Activated T-cell treated with anti-CD3 and anti-CD28 coated beads for 1 hour (primary cell): ENCODE measurements at regions not wholly inside any gene's neighbourhood (a gene's known extent, or its start where the extent isn't known, plus 50 kb on each side); places are given as distances from the start of the nearest gene placed in this dataset.

Experiments used
- DNase-seq: peaks from one replicate; pipeline ENCODE4 v3.0.0-alpha.2; 2020; ENCODE audit warnings: low read depth

DNA sequence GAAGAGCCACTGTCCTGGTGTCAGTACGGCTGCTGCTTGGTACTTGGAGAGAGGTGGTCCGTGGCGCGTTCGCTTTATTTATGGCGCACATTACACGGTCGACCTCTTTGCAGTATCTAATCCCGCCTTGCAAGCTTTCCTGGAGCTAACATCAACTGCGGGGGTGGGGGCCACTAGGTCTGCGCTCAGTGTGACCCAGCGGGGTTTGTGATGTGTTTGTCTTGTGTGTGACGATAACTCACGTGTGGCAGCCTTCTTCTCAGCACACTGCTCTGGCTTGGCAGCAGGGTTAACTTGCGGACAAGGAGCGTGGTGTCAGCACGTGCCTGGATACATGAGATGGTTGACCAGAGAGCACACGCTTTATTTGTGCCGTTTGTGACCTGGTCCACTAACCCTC, 122.2 kb upstream of the RTL1 start:
- DNase-seq = no peak

DNA sequence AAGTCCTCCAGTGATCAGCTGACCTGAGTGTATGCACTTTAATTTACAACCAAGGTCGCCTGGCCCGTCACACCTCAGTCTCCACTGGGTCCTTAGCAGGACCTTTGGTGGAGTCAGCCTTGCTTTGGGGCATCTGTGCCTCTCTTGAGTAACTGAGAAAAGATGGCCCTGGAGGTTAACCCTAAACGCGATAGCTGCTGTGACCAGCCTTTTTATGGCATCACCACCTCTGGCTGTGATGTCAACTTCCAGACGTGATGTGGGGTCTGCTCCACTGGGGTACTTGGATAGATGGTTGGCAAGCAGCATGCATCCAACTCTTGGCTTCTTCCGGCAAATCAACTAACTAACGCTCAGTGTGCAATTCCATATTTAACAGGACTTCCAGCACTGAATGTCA, 122.8 kb upstream of the RTL1 start:
- no peak for DNase-seq

DNA sequence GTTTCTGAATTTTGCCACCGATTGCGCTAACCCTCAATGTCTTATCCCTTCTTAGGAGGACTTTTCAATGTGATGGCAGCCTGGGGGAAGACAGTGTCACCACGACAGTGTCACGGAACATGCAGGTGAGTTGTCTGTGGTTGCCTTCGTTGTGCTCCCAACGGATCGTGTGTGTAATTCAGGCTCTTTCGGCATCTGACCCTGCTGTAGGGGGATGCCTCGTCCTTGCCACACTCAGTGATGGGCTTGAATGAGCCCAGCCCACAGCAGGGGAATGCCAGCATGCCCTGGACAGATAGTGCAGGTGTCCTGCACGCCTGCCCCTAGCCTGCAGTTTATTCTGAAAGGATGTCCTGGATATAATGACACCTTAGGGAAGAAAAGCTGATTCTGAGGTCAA, 123.8 kb upstream of the RTL1 start:
- no peak for DNase-seq

DNA sequence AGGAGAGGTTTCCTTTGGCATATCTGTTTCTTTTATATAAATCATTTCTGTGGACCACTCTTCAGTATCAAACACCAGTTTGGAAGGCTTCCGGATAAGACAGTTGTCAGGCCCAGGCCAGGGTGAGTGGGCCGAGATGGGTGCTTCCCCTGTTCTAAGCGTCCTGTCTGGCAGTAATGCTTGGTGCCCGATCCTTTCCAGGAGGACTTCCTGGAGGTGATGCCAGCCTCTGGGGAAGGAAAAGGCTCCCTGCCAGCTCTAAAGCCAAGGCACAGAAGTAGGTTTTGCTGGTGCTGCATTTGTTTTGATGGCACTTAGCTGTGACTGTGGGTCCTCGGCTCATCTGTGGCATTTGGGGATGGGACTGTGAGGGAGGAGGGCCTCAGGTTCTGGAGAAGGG, 124.4 kb upstream of the RTL1 start:
- no peak for DNase-seq

DNA sequence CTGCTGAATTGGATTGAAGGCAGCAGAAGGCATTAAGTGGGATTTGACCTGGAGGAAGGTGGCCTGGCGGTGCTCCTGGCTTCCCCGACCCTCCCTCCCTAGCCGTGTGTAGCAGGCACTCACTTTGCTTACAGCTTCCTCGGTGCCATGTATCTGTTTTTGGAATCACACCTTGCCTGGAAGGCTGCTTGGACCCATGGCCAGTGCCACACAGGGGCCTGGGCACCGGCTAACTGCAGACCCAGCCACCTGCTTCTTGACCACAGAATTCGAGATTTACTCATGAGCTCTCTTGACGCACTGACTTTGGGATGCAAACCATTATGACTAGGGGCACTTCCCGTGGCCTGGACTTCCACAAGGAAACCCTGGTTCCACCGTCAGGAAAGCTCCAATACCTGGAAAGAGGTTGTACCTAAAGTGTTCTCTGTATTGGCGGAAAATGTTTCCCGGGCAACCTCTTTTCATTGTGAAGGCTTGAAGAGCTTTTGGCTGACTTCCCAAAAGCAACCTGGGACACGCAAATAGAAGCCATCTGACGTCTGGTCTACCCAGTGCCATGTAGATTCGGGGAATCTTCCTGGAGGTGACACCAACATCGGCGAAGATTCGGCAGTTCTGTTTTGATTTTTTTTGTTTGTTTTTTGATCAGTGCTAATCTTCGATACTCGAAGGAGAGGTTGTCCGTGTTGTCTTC, 125.6 kb upstream of the RTL1 start:
- no peak for DNase-seq

DNA sequence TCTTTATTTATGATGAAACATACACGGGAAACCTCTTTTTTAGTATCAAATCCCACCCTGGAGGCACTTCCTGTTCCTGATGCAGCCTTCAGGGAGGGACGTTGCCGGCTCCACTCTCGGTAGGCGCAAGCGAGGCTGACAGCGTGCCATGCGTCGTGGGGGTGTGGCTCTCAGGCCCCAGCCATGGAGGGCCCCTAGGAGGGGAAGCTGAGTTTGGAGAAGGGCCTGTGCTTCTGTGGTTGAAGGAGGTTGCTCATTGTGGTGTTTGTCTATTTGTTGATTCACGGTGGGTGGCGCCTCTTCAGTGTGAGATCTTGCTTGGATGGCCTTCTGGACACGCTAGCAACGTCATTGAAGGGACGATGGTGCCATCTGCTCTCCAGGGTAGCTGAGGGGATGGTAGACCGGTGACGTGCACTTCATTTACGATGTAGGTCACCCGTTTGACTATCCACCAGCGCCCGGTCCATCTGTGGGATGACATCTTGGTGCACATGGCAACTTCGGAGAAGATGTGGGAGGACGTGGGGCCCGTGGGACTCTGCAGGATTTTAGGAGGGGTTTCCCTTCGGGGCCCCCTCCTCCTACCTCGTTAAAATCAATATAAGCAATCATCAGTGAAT, 126.3 kb upstream of the RTL1 start:
- DNase-seq = no peak

DNA sequence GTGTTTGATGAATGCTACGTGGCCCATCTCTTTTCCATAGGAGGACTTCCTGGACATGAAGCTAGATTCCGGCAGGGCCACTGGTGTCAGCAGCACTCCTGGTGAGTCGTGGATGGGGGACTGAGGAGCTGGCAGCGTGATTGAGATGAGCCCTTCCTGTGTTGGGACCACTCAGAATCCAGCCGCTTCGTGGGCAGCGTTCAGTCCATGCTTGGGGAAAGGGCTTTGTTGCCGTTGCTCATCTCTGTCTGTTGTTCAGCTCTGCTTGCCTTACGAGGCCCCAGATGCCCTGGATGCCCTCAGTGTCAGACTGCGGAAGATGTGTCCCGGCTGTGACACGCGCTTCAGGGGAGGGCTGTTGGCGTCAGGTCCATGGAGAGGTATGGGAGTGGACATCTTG, 127.1 kb upstream of the RTL1 start:
- DNase-seq = no peak

DNA sequence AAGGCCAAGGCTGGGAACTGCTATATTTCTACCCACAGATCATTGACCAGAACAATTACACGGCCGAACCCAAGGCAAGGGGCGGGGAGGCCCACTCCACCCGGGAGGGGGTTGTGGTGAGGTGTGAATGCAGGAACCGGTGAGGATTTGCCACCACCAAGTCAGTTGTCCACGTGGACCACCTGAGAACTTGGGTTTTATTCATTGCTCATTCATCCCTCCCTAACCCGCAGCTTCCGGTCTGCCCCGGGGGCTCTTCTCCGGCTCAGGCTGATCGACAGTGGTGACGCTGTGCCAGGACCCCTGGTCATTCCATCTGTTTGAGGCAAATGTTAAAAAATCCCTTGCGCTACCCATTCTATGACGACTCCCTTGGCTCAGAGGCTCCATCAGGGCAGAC, 127.7 kb upstream of the RTL1 start:
- DNase-seq = no peak

DNA sequence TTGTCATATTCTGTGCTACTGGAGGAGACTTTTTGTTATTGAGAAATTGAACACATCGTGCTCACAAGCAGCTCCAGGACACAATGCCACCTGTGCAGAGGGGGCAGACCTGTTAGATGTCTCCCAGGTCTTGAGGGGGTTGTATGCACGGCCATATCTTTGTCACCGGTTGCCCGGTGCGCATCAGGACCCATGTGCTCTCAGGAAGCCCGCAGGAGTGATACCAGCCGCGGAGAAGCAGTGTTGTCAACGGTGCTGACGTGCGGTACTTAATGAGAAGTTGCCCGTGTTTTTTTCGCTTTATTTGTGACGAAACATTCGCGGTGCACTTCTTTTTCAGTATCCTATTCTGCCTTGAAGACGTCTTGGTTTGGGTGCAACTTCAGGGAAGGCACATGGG, 128.2 kb upstream of the RTL1 start:
- no peak for DNase-seq

DNA sequence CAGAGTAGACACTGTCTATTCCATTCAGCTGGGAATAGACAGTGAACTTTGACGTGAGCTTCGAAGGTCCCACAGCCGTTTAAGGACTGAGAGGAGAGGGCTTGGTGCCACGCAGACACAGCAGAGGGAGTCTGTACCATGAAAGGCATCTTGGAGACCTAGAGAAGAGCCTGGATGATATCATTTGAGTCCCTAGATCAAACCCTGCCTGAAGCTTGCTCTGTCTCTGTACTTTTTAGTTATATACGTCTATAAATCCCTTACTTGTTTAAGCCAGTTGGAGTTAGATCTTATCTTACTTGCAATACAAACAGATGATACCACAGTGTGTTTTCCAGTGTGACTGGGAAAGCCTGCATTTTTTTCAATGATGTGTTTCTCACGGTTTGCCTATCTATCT, 128.9 kb upstream of the RTL1 start:
- DNase-seq = no peak

DNA sequence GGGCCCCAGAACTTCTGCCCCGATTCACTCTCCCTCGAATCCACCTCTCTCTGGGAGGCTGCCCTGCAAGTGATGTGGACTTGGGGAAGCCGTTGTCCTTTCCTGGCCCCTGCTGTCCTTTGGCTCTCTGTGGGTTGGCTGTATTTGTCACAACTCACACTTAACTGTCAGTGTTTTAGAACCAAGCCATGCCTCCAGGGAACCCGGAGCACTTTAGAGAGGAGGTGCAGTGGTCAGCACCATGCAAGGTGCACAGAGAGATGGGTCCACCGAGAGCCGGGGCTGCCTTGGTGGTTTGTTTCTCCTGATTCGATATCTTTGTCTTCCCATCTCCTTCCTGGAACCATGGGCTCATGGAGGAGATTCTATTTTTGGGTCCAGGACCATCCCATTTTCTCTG, 129.5 kb upstream of the RTL1 start:
- DNase-seq = no peak

DNA sequence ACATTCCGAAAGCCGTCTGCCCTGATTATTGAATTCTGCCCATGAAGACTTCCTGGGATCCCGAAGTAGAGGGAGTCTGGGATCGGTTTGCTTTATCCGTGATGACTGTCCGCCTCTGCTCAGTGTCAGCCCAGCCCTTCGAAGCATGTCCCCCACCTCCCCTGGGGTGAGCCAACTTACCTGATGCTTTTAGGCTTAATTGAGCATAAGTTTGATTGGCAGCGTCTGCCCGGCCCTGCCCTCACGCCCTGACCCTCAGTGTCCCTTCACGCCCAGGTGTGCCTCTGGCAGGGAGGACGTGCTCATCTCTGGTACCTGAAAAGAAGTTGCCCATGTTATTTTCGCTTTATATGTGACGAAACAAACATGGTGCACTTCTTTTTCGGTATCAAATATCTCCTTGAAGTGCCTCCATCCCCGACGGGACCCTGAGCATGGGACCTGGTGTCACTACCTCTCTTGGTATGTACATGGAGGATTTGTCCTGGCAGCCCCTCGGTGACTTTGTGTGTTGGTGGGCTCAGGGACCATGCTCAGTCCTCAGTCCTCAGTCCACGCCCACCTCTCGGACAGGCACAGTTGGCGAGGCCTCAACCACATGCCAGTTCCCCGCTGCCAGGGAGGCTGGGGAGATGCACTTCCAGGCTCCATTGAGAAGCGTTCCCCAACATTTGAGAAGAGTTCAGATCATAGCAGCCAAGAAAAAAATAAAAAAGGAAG, 130.1 kb upstream of the RTL1 start:
- no peak for DNase-seq

DNA sequence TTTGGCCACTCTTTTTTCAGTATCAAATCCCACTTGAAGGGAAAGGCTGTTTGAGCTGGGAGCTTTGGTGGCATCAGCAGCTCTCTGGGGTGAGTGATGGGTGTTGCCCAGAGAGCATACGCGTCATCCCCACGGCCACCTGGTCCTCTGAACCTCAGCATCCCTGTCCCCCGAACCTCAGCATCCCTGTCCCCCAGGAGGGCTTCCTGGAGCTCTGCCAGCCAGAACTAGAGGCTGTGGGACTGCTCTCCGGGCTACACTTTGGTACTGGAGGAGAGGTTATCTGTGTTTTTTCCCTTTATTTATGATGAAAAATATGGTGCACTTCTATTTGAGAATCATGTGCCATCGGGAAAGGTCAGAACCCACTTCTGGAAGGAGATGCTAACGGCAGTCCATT, 131.5 kb upstream of the RTL1 start:
- DNase-seq = no peak

DNA sequence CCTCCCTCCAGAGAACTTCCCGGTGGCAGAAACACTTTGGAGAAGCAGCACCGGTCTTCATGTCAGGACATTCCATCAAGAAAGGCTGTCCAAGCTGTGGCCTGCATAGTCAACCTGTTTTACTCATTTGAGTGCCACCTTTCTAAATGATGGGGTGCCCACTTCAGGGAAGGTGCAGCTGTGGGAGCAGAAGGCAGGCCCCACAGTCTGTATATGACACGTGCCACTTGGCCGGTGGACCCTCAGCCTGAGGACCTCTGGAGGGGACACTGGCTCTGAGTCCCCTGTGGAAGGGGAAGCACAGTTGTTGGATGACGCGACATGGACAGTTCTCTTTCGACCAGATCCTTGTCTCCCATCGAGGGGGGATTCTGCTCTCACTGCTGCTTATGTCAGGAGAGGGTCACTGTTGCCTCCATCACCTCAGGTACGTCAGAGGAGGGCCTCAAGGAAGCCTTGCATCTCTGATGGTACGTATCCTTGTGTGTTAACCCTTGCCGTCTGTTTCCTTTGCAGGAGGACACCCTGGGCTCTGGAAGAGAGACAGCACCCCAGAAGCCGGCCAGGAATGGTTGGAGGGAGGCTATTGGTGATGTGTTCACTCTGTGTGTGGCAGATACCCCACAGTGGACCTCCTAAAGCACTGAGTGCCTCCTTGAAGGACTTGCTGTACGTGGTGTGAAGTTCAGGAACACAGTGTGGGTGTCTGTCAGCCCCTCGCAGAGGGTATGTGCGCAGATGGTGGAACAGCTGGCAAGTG, 132.1 kb upstream of the RTL1 start:
- DNase-seq = no peak

DNA sequence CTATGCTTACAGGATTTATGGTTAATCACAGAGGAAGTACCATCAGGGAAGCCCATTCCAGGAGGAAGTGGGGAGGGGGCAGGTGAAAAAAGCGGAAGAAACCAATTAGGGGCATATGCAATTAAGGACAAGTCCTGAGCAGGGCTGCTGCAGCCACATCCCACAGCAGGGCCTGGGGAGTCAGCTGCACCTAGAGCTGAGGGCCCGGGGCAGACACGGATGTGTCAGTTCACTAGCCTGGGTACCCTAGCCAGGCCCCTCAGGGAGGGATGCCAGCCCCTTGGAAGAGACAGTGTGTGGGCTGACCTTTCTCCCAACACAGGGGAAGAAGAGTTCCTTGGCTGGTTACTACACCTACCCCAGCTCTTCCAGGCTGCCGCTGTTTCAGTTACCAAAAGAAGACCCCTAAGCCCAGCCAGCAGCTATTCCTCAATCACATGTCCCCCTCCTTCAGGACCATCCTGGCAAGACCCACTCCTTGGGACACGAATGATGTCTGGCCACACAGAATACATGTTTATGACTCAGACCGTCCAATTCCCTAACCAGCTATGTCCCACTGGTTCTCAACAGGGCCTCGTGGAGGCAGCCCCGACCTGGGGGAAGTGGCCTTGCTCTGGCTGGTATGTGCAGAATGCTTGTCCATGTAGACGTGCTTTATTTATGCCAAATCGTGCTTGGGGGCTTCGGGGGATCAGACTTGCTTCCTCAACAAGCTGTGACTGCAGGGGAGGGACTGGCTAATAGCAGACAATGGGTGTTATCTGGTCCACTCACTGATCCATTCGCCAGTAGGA, 133.7 kb upstream of the RTL1 start:
- DNase-seq = no peak

DNA sequence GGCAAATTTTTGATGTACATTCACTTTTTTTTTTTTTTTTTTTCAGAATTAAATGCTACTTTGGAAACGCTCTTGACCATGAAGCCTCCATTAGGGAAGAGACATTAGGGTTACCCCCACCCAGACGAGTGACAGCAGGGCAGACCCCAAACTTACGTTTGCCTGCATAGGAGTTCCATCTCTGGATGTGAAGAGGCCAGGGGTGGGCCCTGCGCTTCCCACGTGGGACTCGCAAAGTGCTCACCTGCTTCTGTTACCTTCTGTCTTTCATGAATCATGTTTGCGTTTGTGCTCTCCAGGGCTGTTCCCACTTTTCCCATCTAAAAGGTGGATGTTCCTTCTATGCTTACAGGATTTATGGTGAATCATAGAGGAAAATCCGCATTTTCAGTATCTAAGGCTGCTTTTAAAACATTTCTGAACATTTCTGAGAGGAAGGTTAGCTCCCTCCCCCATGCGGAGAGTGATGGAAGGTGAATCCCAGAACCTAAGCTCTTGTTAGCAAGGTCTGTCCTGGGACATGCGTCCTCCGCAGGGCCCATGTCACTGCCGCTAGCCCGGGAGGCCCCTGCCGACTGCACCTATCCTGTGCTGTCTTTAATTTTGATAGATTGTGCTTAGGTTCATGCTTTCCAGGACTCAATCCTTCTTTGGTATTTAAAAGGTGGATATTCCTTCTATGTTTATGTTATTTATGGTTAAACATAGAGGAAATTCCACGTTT, 135.7 kb upstream of the RTL1 start:
- DNase-seq = no peak

DNA sequence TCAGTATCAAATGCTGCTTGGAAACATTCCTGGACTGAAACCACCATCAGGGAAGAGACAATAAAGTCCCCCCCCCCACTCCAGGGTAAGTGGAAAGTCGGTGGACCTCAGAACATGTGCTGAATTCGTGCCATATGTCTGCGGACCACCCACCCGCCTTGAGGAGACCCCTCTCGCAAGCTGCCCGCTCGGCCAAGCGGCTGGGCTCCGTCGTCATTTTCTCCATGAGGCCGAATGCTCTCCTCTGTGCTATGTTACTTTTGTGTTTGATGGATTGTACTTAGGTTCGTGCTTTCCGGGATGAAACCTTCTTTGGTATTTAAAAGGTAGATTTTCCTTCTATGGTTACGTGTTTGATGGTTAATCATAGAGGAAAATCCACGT, 136.2 kb upstream of the RTL1 start:
- DNase-seq = no peak

DNA sequence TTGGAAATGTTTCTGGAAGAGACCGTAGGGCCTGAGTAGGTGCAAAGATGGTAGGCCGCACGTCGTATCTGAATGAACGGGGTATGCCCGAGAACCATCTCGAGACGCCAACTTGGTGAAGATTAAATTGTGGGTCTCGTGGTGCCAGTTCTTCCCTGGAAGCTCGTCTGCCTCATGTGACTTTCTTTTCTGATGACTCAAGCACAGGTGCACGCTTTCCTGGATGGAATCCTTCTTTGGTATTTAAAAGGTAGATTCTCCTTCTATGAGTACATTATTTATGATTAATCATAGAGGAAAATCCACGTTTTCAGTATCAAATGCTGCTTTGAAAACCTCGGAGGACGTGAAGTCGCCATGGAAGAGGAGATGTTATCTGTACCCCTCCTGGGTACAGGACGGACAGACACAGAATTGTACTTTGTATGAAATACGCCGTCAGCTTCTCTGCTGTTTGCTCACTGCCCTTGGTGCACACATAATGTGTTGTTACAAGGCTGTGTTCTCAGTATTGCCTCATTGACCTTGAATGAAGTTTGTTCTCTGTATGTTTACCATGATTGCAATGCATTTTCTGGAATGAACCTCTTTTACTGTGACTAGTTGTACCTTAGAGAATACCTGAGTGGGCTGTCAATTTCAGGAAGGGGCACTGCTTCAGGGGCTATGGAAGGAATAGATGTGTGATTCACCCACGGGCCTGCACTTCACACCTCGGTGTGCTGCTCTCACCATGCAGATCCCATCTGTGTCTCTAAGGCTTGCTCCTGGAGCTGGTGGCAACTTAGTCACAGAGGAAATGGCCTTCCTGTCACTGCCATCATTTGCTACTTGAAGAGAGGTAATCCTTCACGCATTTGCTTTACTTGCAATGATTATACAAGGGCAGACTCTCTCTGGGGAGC, 137.3 kb upstream of the RTL1 start:
- DNase-seq = no peak

DNA sequence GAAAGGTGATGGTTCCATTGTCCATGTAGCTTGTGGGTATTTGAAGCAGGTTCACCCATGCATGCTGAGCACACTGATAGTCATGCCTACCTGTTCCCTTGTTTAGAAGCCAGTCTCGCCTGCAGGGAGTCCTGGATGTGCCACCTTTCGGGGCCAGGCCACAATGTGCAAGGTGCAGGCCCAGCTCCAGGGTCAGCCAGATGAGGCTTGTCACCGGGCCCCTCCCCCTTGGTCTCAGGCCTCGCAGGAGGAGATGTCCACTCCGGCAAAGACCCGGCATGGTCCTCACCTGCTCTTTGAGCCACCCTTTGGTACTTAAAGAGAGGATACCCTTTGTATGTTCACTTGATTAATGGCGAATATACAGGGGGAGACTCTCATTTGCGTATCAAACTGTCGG, 140.4 kb upstream of the RTL1 start:
- DNase-seq = no peak

DNA sequence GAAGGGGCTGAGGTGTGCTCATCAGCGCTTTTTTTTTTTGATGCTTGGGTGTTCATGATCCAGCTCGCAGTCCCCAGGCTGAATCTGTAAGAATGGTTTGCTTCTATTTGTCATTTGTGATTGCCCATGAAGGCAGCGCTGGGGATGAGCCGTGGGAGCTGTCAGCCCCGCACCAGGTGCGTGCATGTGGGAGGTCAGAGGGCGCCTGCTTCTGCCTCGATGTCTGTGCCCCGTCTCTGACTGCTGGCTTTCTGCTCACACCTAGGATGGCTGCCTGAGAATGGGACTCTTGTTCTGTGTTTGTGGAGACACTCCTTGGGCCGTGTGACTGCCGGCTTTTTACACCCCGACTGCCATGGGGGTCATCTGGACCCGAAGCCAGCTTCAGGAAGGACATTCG, 141.2 kb upstream of the RTL1 start:
- DNase-seq = no peak
